GM21447 (cell line): ENCODE measurements at regions not wholly inside any gene's neighbourhood (a gene's known extent, or its start where the extent isn't known, plus 50 kb on each side); places are given as distances from the start of the nearest gene placed in this dataset.

Experiments used
- ATAC-seq: cut with Tn5 transposase; IDR thresholded peaks from one replicate; pipeline ENCODE4 v1.9.1; 2021; ENCODE audit not compliant: unreplicated experiment

DNA sequence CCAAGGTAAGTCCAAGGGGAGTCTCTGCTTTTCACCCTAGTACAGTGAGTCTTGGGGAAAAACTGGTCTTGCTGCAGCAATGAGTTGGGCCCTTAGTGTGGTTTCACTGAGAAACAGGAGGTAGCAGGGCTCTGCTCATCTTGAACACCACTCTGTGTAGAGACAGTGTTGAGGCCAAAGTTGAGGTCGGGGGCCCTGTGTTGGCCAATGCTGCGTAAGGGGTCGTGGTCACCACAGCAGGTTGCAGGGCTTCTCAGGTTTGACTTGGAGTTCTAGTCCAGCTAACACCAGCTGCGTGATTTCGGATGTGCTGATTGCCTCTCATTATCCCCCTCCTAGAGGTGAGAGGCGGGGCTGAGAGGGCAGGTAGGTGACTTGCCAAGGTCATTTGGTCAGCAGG, 807.5 kb downstream of the VRK1 start:
- no peak for ATAC-seq

DNA sequence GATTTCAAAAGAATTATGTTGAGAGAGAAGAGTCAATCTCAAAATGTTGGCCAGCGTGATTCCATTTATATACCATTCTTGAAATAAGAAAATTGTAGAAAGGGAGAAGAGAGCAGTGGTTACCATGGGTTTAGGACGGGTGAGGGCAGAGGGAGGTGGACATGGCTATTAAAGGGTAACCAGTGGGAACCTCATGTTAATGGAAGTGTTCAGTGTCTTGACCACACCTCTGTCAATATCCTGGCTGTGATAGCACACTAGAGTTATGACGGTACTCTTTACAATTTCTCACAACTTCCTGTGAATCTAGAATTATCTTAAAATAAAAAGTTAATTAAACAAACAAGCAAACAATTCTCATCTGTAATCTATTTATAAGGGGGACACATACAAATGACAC, 821.2 kb downstream of the VRK1 start:
- no peak for ATAC-seq

DNA sequence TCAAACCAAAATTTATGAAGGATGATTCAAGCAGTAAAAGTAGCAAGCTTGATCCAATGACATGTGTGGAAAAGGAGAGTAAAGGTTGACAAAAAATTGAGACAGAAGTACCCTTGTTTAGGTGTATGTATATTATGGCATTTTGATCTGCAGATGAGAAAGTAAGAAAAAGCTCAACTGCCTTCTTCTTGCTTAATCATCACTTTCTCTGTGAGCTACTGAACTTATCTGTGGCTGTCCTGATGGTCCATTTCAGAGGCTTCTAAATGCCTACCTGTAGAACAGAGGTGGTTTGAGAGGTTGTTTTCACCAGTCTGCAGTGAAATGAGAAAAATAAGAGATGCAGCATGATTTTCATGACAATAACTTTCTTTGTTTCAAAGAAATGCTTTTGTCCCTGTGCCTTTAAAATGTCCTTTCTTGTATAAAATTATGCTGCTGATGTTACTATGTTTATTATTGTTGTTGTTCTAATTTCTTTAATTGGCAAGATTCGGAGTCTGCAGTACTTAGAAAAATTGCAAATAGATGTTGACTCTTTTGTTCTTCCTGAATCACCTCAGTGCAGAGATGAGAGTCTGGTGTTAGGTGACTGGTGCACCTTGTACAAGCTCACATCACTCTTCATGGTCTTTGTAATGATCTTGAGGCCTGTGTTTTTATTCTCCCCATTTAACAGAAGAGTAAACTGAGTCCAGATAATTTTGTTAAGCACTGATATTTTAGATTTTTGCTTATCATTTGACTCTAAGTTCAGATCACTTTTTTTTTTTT, 821.9 kb downstream of the VRK1 start:
- no peak for ATAC-seq

DNA sequence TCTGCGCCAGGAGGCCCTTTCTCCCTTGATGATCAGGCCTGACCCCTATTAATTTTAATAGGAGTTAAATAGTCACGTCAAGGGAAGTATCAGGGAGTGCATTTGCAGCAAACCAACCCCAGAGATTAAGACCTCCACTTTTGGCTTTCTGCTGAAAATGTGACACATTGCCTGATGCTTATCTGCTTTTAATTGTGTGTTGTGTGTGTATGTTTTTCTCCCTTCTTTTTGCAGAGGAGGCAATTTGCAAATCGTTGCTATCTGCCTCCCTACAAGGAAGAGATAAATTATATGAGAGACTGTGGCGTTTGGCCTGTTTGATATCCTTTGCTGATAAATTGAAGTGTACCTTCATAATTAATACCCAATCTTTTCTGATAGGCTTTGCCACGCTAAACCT, 822.9 kb downstream of the VRK1 start:
- ATAC-seq = no peak

DNA sequence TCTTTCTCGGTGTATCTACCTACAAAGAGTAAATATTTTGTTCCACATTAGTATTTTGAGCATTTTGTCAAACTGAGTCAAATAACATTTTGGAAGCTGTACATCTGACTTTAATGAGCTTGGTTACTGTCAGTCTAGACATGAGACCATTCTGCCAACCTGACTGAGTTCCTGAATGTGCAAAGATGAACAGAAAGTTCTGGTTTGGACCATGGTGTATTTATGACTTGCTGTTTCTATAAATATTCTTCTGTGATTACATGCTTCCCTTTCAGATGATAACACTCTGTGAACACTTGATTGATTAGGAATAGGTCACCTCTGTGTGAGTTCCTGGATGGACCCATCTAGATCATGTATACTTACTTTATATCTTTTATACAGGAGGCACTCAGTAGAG, 827.8 kb downstream of the VRK1 start:
- ATAC-seq = no peak

DNA sequence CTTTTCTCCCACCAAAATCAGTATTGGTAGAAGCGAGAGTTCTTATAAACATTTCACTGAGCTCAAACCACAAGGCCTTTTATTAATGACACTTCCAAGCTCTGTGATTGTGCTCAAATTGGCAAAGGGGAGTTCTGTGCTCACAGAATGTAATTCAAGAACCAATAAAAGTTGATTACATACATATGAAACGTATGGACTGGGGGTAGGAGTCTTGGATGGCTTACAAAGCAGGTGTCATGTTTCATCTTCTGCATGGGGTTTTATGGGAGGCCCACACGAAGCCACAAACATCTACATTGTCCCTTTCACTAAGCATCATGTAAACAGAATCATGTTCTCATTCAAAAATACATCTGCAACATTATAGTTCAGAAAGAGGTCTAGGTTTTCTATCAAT, 828.3 kb downstream of the VRK1 start:
- no peak for ATAC-seq

DNA sequence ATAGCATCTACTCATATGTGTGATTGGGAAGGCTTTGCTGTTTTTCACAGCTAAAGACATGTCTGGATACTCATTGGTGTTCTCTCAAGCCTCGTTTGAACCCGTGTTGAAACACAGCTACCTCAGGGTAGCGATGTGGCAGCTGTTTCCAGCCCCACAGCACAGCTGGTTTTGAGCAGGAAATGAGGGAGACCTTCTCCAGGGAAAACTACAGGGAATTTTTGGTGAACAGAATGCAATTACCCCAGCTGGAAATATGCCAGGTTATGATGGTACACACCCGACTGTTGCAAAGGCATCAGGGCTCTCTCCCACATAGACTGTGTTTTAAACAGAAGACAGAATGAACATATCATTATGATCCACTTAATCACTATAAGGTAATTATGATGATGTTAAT, 828.9 kb downstream of the VRK1 start:
- ATAC-seq = no peak

DNA sequence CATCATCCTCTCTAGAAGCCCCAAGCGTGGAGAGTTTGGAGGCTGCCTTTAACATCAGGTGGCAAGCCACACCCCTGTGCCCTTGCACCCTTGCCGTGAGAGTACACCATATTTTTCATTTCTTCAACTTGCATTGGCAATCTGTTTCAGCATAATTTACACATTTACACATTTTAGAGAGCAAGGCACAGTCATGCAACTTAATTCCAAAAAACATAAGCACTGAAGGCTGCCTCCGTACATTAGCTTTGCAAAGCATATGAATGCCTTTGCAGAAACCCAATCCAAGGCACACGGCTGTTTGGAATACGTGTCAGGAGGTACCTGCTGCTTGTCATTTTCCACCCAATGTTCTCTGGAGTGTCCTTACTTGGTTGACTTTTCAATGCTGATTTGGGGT, 833.1 kb downstream of the VRK1 start:
- no peak for ATAC-seq

DNA sequence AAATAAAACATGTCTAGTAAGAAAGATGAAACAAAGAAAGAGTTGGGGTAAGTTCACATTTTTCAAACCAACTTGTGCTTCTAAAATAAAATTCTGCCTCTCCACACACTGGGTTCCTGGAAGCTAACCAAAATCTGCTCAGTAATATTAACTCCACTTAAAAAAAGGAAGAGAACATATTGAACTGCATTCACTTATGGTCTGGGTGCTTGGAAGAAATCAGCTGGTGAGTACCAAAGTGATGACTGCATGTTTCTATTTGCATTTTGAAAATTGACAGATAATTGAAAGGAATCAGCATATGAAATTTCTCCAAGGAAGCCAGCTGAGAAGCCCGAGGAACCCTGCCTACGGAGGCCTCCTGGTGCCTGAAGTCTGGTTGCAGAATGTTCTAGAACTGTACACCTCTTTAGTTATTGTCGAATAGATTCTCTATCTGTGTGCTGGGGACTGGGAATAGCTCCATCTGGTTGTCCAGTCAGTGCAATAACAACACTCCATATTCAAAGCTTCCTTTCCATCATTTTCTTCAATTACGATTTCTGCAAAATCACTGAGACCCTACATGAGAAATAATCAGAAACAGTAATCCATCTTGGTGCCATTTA, 836.1 kb downstream of the VRK1 start:
- no peak for ATAC-seq

DNA sequence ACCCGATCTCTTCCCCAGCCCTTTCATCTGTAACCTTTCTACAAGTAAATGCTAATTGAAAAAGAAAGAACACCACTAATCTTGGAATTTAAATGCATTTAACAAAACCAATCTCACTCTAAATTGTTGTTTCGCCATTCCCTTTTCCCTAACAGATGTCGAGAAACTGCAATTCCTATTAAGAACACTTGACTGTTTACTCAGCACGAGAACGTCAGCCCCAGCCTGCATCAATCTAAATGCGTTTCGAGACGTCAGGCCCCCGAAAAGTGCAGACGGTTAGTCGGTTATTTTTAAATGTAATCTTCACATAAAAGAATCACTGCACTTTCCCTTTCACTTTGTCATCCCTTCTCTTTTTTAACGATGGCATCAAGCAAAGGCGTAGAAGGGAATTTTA, 837.6 kb downstream of the VRK1 start:
- no peak for ATAC-seq

DNA sequence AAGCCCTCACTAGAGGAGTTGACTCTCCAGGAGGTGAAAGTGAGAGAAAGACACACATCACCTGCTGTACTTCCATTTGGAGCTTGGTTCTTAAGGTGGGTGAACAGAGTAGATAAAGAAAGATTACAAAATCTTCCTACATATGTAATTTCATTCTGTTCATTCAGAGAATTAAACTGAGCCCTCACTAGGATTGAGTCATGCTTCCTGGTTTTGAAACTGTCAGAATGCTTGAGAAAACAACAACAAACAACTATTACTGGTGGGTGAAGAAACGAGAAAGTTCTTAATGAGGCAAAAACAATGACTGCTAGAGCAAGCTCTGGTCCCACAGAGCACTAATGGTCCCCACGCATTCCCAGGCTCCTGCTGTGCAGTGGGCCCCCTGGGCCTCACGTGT, 841.7 kb downstream of the VRK1 start:
- no peak for ATAC-seq

DNA sequence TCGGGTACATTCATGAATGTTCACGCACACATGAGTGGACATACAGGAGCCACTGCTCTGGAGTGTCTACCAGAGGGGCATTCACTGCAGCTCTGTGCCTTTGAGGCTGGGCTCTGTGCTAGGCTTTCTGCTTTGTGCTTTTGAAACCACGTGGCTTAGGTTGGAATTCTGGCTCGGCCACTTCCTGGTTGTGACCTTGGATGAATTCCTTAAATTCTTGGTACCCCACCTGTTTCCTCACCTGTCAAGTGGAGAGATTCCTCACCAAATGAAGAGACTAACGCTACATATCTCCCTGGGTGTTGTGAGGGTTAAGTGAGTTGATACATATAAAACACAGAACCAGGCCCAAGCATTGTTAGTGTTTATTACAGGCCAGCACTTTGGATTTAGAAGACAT, 842.8 kb downstream of the VRK1 start:
- ATAC-seq = no peak

DNA sequence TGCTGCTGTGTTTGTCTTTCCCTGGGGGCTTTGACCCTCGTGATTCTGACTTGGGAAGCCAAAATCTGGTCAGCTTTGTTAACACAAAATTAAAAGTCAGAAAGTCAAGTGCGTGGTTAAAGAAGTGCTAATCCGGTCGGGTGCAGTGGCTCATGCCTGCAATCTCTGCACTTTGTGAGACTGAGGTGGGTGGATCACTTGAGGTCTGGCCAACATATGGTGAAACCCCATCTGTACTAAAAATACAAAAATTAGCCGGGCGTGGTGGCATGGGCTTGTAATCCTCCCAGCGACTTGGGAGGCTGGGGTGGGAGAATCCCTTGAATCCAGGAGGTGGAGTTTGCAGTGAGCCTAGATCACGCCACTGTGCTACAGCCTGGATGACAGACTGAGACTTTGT, 844.6 kb downstream of the VRK1 start:
- no peak for ATAC-seq

DNA sequence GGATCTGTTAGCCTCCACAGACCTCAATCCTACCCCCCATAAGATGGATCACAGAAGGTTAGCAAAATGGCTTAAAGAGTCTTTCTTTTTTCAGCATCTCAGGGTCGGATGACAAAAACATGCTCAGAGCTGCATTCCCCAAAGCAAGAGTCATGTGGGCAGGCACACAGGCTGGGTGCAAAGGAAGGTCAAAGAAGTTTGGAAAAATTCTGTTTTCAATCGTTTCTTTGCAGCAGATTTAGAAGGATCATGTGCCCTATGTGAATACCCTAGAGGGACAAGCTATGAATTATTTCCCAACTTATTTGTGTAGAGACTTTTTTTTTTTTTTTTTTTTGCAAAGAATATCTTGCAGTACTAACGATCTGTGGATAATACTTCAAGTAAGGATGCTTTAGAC, 845.4 kb downstream of the VRK1 start:
- no peak for ATAC-seq

DNA sequence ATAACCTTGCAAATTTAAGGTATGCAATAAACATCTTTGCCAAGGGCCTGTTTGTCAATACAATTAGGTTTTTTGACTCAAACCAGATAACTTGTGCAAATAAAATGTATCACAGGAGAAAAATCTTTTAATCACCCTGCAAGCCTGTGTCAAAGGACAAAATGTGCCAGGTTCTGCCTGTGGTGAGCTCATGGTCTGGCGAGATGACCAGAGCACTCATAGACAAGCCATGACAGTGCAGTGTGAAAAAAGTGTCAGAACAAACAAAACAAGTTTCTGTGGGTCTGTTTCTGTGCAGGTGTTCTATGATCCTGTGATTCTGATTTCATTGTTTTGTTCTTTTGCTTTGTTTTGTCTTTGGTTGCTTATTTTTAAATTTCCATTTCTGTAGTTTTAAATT, 847.2 kb downstream of the VRK1 start:
- no peak for ATAC-seq

DNA sequence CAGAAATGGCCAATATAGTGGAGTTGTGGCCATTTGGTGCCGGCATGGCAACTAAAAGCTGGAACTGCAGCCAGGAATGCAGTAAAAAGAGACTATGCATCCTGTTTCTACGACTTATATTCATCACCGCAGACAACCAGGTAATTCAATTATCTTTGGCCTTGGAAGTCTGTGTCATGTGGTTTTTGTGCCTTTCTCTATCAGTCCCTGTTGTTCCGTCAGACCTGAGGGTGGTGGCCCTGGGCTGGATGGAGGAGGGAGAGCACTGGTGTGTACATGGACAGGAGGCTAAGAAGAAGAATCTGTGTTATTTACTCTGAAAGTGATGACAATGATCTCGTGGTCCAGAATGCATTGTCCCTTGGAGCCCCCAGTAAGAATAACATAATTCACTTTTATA, 852.6 kb downstream of the VRK1 start:
- no peak for ATAC-seq

DNA sequence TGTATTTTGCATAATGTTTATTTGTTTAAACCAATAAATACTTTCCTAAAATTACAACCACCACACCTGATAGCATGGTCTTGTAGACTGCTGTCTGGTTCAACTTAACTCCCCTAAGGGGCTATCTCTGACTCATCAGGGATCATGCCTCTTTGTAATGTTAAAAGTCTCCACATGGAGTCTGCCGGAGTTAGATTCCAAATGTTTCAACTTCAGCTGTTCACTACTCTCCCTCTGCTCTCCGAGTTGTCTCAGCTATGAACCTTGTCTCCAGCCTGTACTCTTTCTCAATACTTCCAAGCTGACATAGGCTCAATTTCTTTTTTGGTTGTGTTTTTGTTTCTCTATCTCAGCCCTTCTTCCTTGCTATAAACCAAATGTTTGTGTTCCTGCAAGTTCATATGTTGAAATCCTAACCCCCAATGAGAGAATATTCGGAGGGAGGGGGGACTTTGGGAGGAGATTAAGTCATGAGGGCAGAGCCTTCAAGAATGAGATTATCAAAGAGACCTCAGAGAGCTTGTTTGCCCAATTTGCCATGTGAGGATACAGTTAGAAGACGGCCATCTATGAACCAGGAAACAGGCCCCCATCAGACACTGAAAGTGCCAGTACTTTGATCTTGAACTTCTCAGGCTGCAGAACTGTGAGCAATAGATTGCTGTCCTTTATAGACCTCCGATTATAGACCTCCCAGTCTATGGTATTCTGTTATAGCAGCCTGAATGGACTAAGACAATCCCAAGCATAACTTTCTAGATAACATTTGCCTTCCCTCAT, 858.2 kb downstream of the VRK1 start:
- no peak for ATAC-seq

DNA sequence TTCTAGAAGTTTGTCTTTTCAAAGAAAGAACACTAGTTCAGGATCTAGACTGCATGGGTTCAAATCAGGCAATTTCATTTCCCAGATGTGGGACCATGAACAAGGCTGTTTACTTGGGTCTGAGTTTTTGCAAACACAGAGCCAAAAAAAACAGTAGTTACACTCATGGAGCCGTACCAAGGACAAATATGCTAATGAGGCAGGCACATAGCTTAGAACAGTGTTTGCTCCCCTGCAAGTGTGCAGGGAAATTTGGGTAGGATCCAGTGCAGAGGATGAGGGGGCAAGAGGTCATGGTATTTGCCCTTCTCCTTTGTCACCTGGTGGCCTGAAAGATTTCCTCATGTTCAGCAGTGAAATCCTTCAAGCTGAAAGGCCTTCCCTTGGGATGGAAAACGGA, 860.4 kb downstream of the VRK1 start:
- no peak for ATAC-seq

DNA sequence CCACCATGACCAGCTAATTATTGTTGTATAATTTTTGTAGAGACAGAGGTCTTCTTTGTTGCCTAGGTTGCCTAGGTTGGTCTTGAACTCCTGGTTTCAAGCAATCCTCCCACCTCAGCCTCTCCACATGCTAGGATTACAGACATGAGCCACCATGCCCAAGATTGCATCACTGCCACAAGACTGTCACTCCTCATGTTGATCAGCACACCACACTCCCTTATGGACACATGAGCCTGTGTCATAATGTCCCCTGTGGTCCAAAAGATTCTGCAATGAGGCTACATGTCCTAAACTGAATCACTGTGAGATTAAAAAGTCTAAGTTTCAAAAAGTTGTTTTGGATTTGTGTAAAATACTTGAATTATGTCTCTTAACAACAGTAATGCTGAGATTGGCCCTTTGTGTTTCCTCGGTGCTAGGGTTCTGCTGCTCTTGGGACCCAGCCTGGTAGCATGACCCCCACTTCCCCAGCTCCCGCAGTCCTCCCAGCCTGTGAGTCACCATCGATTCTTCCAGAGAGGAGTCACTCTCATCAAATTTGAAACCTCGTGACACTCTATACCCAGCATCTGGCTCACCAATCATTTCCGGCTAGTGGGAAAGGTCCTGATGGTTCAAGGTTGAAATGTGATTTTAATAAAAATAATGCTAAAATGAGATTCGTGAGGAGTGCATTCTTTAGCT, 890.9 kb downstream of the VRK1 start:
- no peak for ATAC-seq

DNA sequence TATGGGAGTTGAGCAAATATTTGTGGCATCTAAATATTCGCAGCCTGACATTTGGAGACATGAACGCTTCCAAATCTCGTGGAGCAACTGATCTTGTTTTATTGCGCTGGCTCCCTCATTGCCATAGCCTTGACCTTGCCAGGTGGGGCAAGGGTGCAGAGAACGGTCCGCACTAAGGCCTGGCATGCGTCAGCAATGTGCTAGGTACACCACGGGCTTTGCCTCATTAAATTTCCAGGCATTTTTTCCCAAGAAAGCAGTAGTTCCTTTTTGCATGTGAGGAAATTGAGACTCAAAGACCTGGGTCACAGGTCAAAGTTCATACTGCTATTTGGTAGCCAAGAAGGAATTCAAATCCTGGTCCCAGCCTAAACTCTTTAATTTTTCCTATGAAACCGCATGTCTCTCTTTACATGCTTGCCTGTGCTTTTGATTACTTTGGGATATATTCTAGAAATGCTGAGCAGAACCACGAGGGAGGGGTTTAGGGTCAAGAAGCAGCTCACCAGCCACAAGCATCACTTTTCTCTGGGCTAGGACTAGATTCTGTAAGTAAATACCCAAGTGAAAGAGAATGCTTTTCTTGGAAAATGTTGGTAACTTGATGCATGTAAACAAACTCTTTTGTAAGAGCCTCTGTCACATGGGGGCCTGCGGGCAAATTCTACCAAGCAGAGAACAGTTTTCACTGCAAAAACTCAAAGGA, 891.6 kb downstream of the VRK1 start:
- ATAC-seq = no peak

DNA sequence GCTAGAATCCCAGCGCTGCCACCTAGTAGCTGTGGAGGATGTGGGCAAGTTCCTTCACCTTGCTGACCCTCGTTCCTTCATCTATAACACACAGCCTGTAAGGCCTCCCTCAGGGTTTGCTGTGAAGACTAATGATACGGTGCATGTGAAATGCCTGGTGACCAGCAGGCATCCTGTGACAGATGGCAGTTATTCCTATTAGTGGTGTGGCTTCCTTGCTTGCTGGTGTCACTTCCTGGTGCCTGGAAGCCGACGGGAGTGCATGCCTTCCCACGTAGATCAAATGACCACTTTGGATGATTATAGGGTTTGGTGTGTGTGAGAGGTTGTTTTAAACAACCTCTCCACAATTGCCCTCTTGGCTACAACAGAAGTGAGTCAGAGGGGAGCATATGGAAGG, 894.9 kb downstream of the VRK1 start:
- no peak for ATAC-seq
